ENCODE measurements at regions not wholly inside any gene's neighbourhood (a gene's known extent, or its start where the extent isn't known, plus 50 kb on each side); places are given as distances from the start of the nearest gene placed in this dataset.

GRCh38 chr2:47239119-47239969, 63.0 kb upstream of the CALM2 start:
- no peak for DNase-seq (ENCODE audit: extremely low read depth, low read depth)
- H3K4me3 ChIP-seq (replicated peaks; ENCODE audit: low read depth, low read length), result no peak overlapping the region
- no peak for TF ChIP-seq CTCF (IDR thresholded peaks at IDR 0.05; ENCODE audit: low read depth, low read length, missing control alignments)

- DNase-seq (ENCODE audit: extremely low read depth, low read depth), result no peak
- no peak for TF ChIP-seq CTCF (IDR thresholded peaks at IDR 0.05; ENCODE audit: low read depth, low read length, missing control alignments)
- H3K4me3 ChIP-seq (replicated peaks; ENCODE audit: low read depth, low read length), result no peak overlapping the region
Measured at GRCh38 chr2:47238638-47239037, 62.3 kb upstream of the CALM2 start.

- DNase-seq (ENCODE audit: extremely low read depth, low read depth), result no peak
- TF ChIP-seq CTCF (IDR thresholded peaks at IDR 0.05; ENCODE audit: low read depth, low read length, missing control alignments), result no peak
- H3K4me3 ChIP-seq (replicated peaks; ENCODE audit: low read depth, low read length), result no peak overlapping the region
Measured at GRCh38 chr2:47237375-47238334, 61.3 kb upstream of the CALM2 start.

- no peak for TF ChIP-seq CTCF (IDR thresholded peaks at IDR 0.05; ENCODE audit: low read depth, low read length, missing control alignments)
- no peak overlapping the region for H3K4me3 ChIP-seq (replicated peaks; ENCODE audit: low read depth, low read length)
- DNase-seq (ENCODE audit: extremely low read depth, low read depth), result no peak
Measured at GRCh38 chr2:47236503-47237215, 60.3 kb upstream of the CALM2 start.

GRCh38 chr2:47235132-47235531, 58.8 kb upstream of the CALM2 start:
- no peak for TF ChIP-seq CTCF (IDR thresholded peaks at IDR 0.05; ENCODE audit: low read depth, low read length, missing control alignments)
- DNase-seq (ENCODE audit: extremely low read depth, low read depth), result no peak
- no peak overlapping the region for H3K4me3 ChIP-seq (replicated peaks; ENCODE audit: low read depth, low read length)

- H3K4me3 ChIP-seq (replicated peaks; ENCODE audit: low read depth, low read length), result no peak overlapping the region
- no peak for DNase-seq (ENCODE audit: extremely low read depth, low read depth)
- no peak for TF ChIP-seq CTCF (IDR thresholded peaks at IDR 0.05; ENCODE audit: low read depth, low read length, missing control alignments)
Measured at GRCh38 chr2:47234456-47234855, 58.1 kb upstream of the CALM2 start.
